ENCODE measurements at regions not wholly inside any gene's neighbourhood (a gene's known extent, or its start where the extent isn't known, plus 50 kb on each side); places are given as distances from the start of the nearest gene placed in this dataset.

GRCh38 chr14:62283837-62284236 lies 521.6 kb downstream of the SNAPC1 start:
- H3K79me2 ChIP-seq, result no peaks in the 10 kb centered on the region
- H2AFZ ChIP-seq, result no peak overlapping the region
- no peak overlapping the region for H3K27ac ChIP-seq
- no peaks in the 10 kb centered on the region for H4K20me1 ChIP-seq (ENCODE audit: insufficient read depth, poor library complexity, severe bottlenecking)
- no peak overlapping the region for H3K4me3 ChIP-seq
- DNase-seq (ENCODE audit: low spot score), result no peak
- H3K9me2 ChIP-seq (replicated peaks; ENCODE audit: insufficient read depth), result no peaks in the 10 kb centered on the region
- WGBS (ENCODE audit: low lambda C conversion rate, missing lambda C conversion rate), result 96% methylated on average over 4 of the region's 4 CpGs
- H3K4me2 ChIP-seq, result no peak overlapping the region
- H3K4me1 ChIP-seq (ENCODE audit: insufficient read depth), result no peaks in the 10 kb centered on the region
- H3K36me3 ChIP-seq (replicated peaks; ENCODE audit: insufficient read depth, low read depth), result no peaks in the 10 kb centered on the region
- H3K27me3 ChIP-seq, result no peaks in the 10 kb centered on the region
- TF ChIP-seq EZH2 (IDR thresholded peaks at IDR 0.05; ENCODE audit: borderline replicate concordance), result no peak
- no peak for TF ChIP-seq EZH2phosphoT487 (IDR thresholded peaks at IDR 0.05; ENCODE audit: low read depth, severe bottlenecking, unreplicated experiment)
- no peak for TF ChIP-seq CTCF (IDR thresholded peaks at IDR 0.05; ENCODE audit: poor library complexity)
- H3K9me3 ChIP-seq (ENCODE audit: low read depth), result no peaks in the 10 kb centered on the region

GRCh38 chr14:62289471-62289870 lies 527.3 kb downstream of the SNAPC1 start:
- H3K36me3 ChIP-seq (replicated peaks; ENCODE audit: insufficient read depth, low read depth), result no peaks in the 10 kb centered on the region
- no peaks in the 10 kb centered on the region for H3K4me1 ChIP-seq (ENCODE audit: insufficient read depth)
- DNase-seq (ENCODE audit: low spot score), result no peak
- no peak overlapping the region for H3K4me2 ChIP-seq
- no peak overlapping the region for H3K4me3 ChIP-seq
- H3K9me2 ChIP-seq (replicated peaks; ENCODE audit: insufficient read depth), result no peaks in the 10 kb centered on the region
- H3K27ac ChIP-seq, result no peak overlapping the region
- H4K20me1 ChIP-seq (ENCODE audit: insufficient read depth, poor library complexity, severe bottlenecking), result no peaks in the 10 kb centered on the region
- H3K79me2 ChIP-seq, result no peaks in the 10 kb centered on the region
- H2AFZ ChIP-seq, result no peak overlapping the region
- TF ChIP-seq EZH2phosphoT487 (IDR thresholded peaks at IDR 0.05; ENCODE audit: low read depth, severe bottlenecking, unreplicated experiment) (no peak), EZH2 (IDR thresholded peaks at IDR 0.05; ENCODE audit: borderline replicate concordance) (no peak), CTCF (IDR thresholded peaks at IDR 0.05; ENCODE audit: poor library complexity) (no peak)
- no peaks in the 10 kb centered on the region for H3K9me3 ChIP-seq (ENCODE audit: low read depth)
- WGBS (ENCODE audit: low lambda C conversion rate, missing lambda C conversion rate), result 73% methylated on average over 3 of the region's 3 CpGs
- H3K27me3 ChIP-seq, result no peaks in the 10 kb centered on the region

- TF ChIP-seq EZH2phosphoT487 (IDR thresholded peaks at IDR 0.05; ENCODE audit: low read depth, severe bottlenecking, unreplicated experiment) (no peak), EZH2 (IDR thresholded peaks at IDR 0.05; ENCODE audit: borderline replicate concordance) (no peak), CTCF (IDR thresholded peaks at IDR 0.05; ENCODE audit: poor library complexity) (no peak)
- H3K9me2 ChIP-seq (replicated peaks; ENCODE audit: insufficient read depth), result no peaks in the 10 kb centered on the region
- no peak overlapping the region for H3K4me3 ChIP-seq
- H3K36me3 ChIP-seq (replicated peaks; ENCODE audit: insufficient read depth, low read depth), result no peaks in the 10 kb centered on the region
- no peak for DNase-seq (ENCODE audit: low spot score)
- H3K4me1 ChIP-seq (ENCODE audit: insufficient read depth), result peaks cover 5% of the 10 kb centered on the region
- H3K9me3 ChIP-seq (ENCODE audit: low read depth), result no peaks in the 10 kb centered on the region
- no peak overlapping the region for H3K4me2 ChIP-seq
- H3K27ac ChIP-seq, result no peak overlapping the region
- H2AFZ ChIP-seq, result no peak overlapping the region
- no peaks in the 10 kb centered on the region for H4K20me1 ChIP-seq (ENCODE audit: insufficient read depth, poor library complexity, severe bottlenecking)
- no peaks in the 10 kb centered on the region for H3K27me3 ChIP-seq
- H3K79me2 ChIP-seq, result no peaks in the 10 kb centered on the region
- 81% methylated on average over 1 of the region's 1 CpG for WGBS (ENCODE audit: low lambda C conversion rate, missing lambda C conversion rate)
These were observed 538.9 kb downstream of the SNAPC1 start for GRCh38 chr14:62301080-62301479.

GRCh38 chr14:62301911-62302310 lies 539.7 kb downstream of the SNAPC1 start:
- Histone ChIP-seq H2AFZ (no peak overlapping the region), H3K79me2 (no peaks in the 10 kb centered on the region), H3K27ac (no peak overlapping the region), H3K9me2 (replicated peaks; ENCODE audit: insufficient read depth) (no peaks in the 10 kb centered on the region), H3K36me3 (replicated peaks; ENCODE audit: insufficient read depth, low read depth) (no peaks in the 10 kb centered on the region), H3K27me3 (no peaks in the 10 kb centered on the region), H3K4me3 (no peak overlapping the region), H3K9me3 (ENCODE audit: low read depth) (no peaks in the 10 kb centered on the region), H3K4me2 (no peak overlapping the region), H3K4me1 (ENCODE audit: insufficient read depth) (peaks cover 5% of the 10 kb centered on the region), H4K20me1 (ENCODE audit: insufficient read depth, poor library complexity, severe bottlenecking) (no peaks in the 10 kb centered on the region)
- no peak for DNase-seq (ENCODE audit: low spot score)
- TF ChIP-seq EZH2 (IDR thresholded peaks at IDR 0.05; ENCODE audit: borderline replicate concordance) (no peak), CTCF (IDR thresholded peaks at IDR 0.05; ENCODE audit: poor library complexity) (no peak), EZH2phosphoT487 (IDR thresholded peaks at IDR 0.05; ENCODE audit: low read depth, severe bottlenecking, unreplicated experiment) (no peak)
- 95% methylated on average over 1 of the region's 1 CpG for WGBS (ENCODE audit: low lambda C conversion rate, missing lambda C conversion rate)

All from hepatocyte (in vitro differentiated cells).